DND-41 (cell line): ENCODE measurements at regions not wholly inside any gene's neighbourhood (a gene's known extent, or its start where the extent isn't known, plus 50 kb on each side); places are given as distances from the start of the nearest gene placed in this dataset.

Experiments used
- ATAC-seq: fragments of 200-7000 bp; cut with Tn5 transposase; 3 replicates; pipeline ENCODE4 v1.9.1; 2021; ENCODE audit warnings: low read depth; ENCODE audit not compliant: insufficient read depth
- DNase-seq: peaks from one replicate; pipeline ENCODE4 v3.0.0-alpha.2; 2020
- H2AFZ ChIP-seq: 2 replicates; pipeline ENCODE4 v1.6.0; 2012; ENCODE audit warnings: low read depth, low read length
- H3K27ac ChIP-seq: 2 replicates; pipeline ENCODE4 v1.5.1; 2012; ENCODE audit warnings: low read length, inconsistent platforms
- H3K27me3 ChIP-seq: fragments of 200-600 bp; sonication (generic); 2 replicates; pipeline ENCODE4 v1.6.0; 2012; ENCODE audit warnings: low read length, mild to moderate bottlenecking, inconsistent platforms; ENCODE audit not compliant: insufficient read depth, poor library complexity
- H3K36me3 ChIP-seq: 2 replicates; pipeline ENCODE4 v1.5.1; 2012; ENCODE audit warnings: low read length, inconsistent platforms; ENCODE audit not compliant: insufficient read depth
- H3K4me1 ChIP-seq: 2 replicates; pipeline ENCODE4 v1.5.1; 2012; ENCODE audit warnings: mild to moderate bottlenecking, low read length; ENCODE audit not compliant: insufficient read depth
- H3K4me2 ChIP-seq: 2 replicates; pipeline ENCODE4 v1.6.0; 2012; ENCODE audit warnings: mild to moderate bottlenecking, moderate library complexity, low read length, inconsistent platforms; ENCODE audit not compliant: insufficient read depth
- H3K4me3 ChIP-seq, 2 experiments: fragments of 200-600 bp in 1 of 2; shearing (Covaris generic) in 1 of 2; 2 replicates each; pipeline ENCODE4 v1.5.1; 2012 to 2016; ENCODE audit warnings: inconsistent platforms in 2 of 2, low read length in 2 of 2, mild to moderate bottlenecking in 2 of 2, low read depth in 1 of 2, moderate library complexity in 1 of 2
- H3K79me2 ChIP-seq: 2 replicates; pipeline ENCODE4 v1.6.0; 2012; ENCODE audit warnings: low read length, inconsistent platforms; ENCODE audit not compliant: insufficient read depth
- H3K9ac ChIP-seq: 2 replicates; pipeline ENCODE4 v1.6.0; 2012; ENCODE audit warnings: low read depth, mild to moderate bottlenecking, inconsistent platforms, low read length, moderate library complexity
- H3K9me3 ChIP-seq: 2 replicates; pipeline ENCODE4 v1.5.1; 2012; ENCODE audit warnings: low read length, moderate library complexity, mild to moderate bottlenecking, inconsistent platforms; ENCODE audit not compliant: insufficient read depth, severe bottlenecking
- H4K20me1 ChIP-seq: 2 replicates; pipeline ENCODE4 v1.6.0; 2012; ENCODE audit warnings: low read length; ENCODE audit not compliant: insufficient read depth
- CTCF ChIP-seq: IDR thresholded peaks from 2 replicates; pipeline ENCODE4 v1.5.1; 2012; ENCODE audit warnings: borderline replicate concordance, low read length, moderate library complexity, mild to moderate bottlenecking; ENCODE audit not compliant: poor library complexity, severe bottlenecking; ENCODE audit errors: extremely low read depth
- EZH2 ChIP-seq: IDR thresholded peaks from 3 replicates; pipeline ENCODE4 v1.6.1; 2012; ENCODE audit warnings: borderline replicate concordance, low read depth, mild to moderate bottlenecking, moderate library complexity, low read length, inconsistent platforms; ENCODE audit not compliant: severe bottlenecking

- Histone ChIP-seq H3K4me1 (no peaks in the 10 kb centered on the region), H3K36me3 (no peaks in the 10 kb centered on the region), H2AFZ (no peak overlapping the region), H3K27ac (no peak overlapping the region), H3K4me2 (no peak overlapping the region), H3K9ac (no peak overlapping the region), H3K27me3 (peaks cover 4% of the 10 kb centered on the region), H3K79me2 (no peaks in the 10 kb centered on the region), H3K4me3 (no peak overlapping the region), H4K20me1 (no peaks in the 10 kb centered on the region), H3K9me3 (no peaks in the 10 kb centered on the region)
- ATAC-seq (no peak), DNase-seq (no peak)
- no peak for TF ChIP-seq EZH2
- TF ChIP-seq CTCF: no peak
These were observed 242.6 kb upstream of the ARID1B start for GRCh38 chr6:156534594-156534993.

- no peaks in the 10 kb centered on the region for H3K79me2 ChIP-seq
- no peak overlapping the region for H3K4me2 ChIP-seq
- no peaks in the 10 kb centered on the region for H3K9me3 ChIP-seq
- no peaks in the 10 kb centered on the region for H3K4me1 ChIP-seq
- H2AFZ ChIP-seq: no peak overlapping the region
- H3K9ac ChIP-seq: no peak overlapping the region
- H3K27ac ChIP-seq: no peak overlapping the region
- no peaks in the 10 kb centered on the region for H4K20me1 ChIP-seq
- no peak for TF ChIP-seq CTCF
- no peak for TF ChIP-seq EZH2
- DNase-seq: no peak
- no peak for ATAC-seq
- no peaks in the 10 kb centered on the region for H3K36me3 ChIP-seq
- H3K27me3 ChIP-seq: peaks cover 4% of the 10 kb centered on the region
- no peak overlapping the region for H3K4me3 ChIP-seq
These were observed 243.2 kb upstream of the ARID1B start for GRCh38 chr6:156533872-156534524.

GRCh38 chr6:156526081-156526480, 251.1 kb upstream of the ARID1B start:
- TF ChIP-seq CTCF: no peak
- no peak for TF ChIP-seq EZH2
- H4K20me1 ChIP-seq: no peaks in the 10 kb centered on the region

More at GRCh38 chr6:156526081-156526480, 251.1 kb upstream of the ARID1B start:
- Histone ChIP-seq H3K9ac (no peak overlapping the region), H3K36me3 (no peaks in the 10 kb centered on the region), H3K4me2 (no peak overlapping the region), H3K27ac (no peak overlapping the region), H2AFZ (no peak overlapping the region), H3K9me3 (no peaks in the 10 kb centered on the region), H3K79me2 (no peaks in the 10 kb centered on the region), H3K27me3 (no peaks in the 10 kb centered on the region), H3K4me3 (no peak overlapping the region), H3K4me1 (no peaks in the 10 kb centered on the region)
- ATAC-seq (no peak), DNase-seq (no peak)
